HepG2 (cell line): ENCODE measurements at regions not wholly inside any gene's neighbourhood (a gene's known extent, or its start where the extent isn't known, plus 50 kb on each side); places are given as distances from the start of the nearest gene placed in this dataset.

ENCODE experiments used
- ATAC-seq: fragments of 200-7000 bp; cut with Tn5 transposase; 3 replicates; pipeline ENCODE4 v1.9.1; 2020; ENCODE audit warnings: mild to moderate bottlenecking, moderate library complexity
- BruUV-seq: library from RNA; stranded (reverse); fragments of 400-500 nt; replicated peaks from 2 replicates; lab custom pipeline; 2021; lab: Mats Ljungman, UMichigan
- CTCF ChIA-PET: fragments of 300-600 bp; formaldehyde crosslinking; extraction: SDS; loops from one replicate; lab custom pipeline; 2021; ENCODE audit warnings: low total read pairs, inconsistent platforms, low intra/inter-chr PET ratio; lab: Yijun Ruan, JAX
- POLR2A ChIA-PET: fragments of 350-600 bp; sonication (Branson Sonifier 250); formaldehyde crosslinking; loops from one replicate; lab custom pipeline; 2020; ENCODE audit warnings: antibody characterized with exemption, inconsistent platforms; lab: Yijun Ruan, JAX
- DNase-seq: peaks from one replicate; pipeline ENCODE4 v3.0.0-alpha.2; 2015; ENCODE audit warnings: low spot score
- FAIRE-seq: peaks from 3 replicates; lab custom pipeline; 2011; peaks lifted over from hg19 to GRCh38; lab: Jason Lieb, UNC
- H2AFZ ChIP-seq: one replicate; pipeline ENCODE4 v1.6.1; 2011; ENCODE audit warnings: low read length, inconsistent platforms
- H3K27ac ChIP-seq: fragments of 300-600 bp; 3 replicates; pipeline ENCODE4 v1.8.0; 2011; ENCODE audit warnings: mixed run types, mild to moderate bottlenecking, mixed read lengths, low read length, inconsistent platforms; ENCODE audit not compliant: insufficient read depth; ENCODE audit errors: extremely low read length
- H3K27me3 ChIP-seq, 2 experiments: fragments of 200-600 bp in 1 of 2; 2 replicates in 1 of 2; 3 replicates in 1 of 2; pipeline versions ENCODE4 v1.6.0 to v1.8.0; 2011; ENCODE audit warnings: low read length in 2 of 2, mild to moderate bottlenecking in 2 of 2, moderate library complexity in 2 of 2, inconsistent platforms in 1 of 2; ENCODE audit not compliant: insufficient read depth in 2 of 2, control insufficient read depth in 1 of 2
- H3K36me3 ChIP-seq, 2 experiments: fragments of 200-600 bp in 1 of 2; replicated peaks in 1 of 2; 2 replicates in 1 of 2; 3 replicates in 1 of 2; pipeline versions ENCODE4 v1.5.1 to v1.8.0; 2011; ENCODE audit warnings: low read length in 2 of 2, inconsistent platforms in 1 of 2; ENCODE audit not compliant: insufficient read depth in 2 of 2, control insufficient read depth in 1 of 2
- H3K4me1 ChIP-seq: 2 replicates; pipeline ENCODE4 v1.5.1; 2012; ENCODE audit warnings: low read length, inconsistent platforms; ENCODE audit not compliant: insufficient read depth
- H3K4me2 ChIP-seq: 2 replicates; pipeline ENCODE4 v1.6.0; 2011; ENCODE audit warnings: low read depth, low read length, inconsistent platforms
- H3K4me3 ChIP-seq, 3 experiments: fragments of 200-600 bp in 1 of 3; sonication (generic), shearing (Covaris generic) in 1 of 3; replicated peaks in 1 of 3; 2 replicates each; pipeline ENCODE4 v1.5.1; 2011 to 2016; ENCODE audit warnings: low read length in 3 of 3, inconsistent platforms in 2 of 3, low read depth in 2 of 3, mild to moderate bottlenecking in 2 of 3, control low read depth in 1 of 3, mixed read lengths in 1 of 3; ENCODE audit not compliant: insufficient read depth in 1 of 3
- H3K79me2 ChIP-seq: one replicate; pipeline ENCODE4 v1.6.1; 2011; ENCODE audit warnings: low read length, inconsistent platforms; ENCODE audit not compliant: insufficient read depth
- H3K9ac ChIP-seq: 2 replicates; pipeline ENCODE4 v1.6.0; 2011; ENCODE audit warnings: mild to moderate bottlenecking, low read depth, low read length, inconsistent platforms; ENCODE audit not compliant: insufficient read depth
- H3K9me3 ChIP-seq: 2 replicates; pipeline ENCODE4 v1.5.1; 2012; ENCODE audit warnings: mild to moderate bottlenecking, low read length
- H4K20me1 ChIP-seq: 2 replicates; pipeline ENCODE4 v1.6.0; 2011; ENCODE audit warnings: inconsistent platforms, mild to moderate bottlenecking, low read length, moderate library complexity; ENCODE audit not compliant: insufficient read depth
- EEA1 ChIP-seq: sonication (generic); formaldehyde crosslinking; IDR thresholded peaks from 2 replicates; pipeline ENCODE4 v1.5.1; 2020; ENCODE audit warnings: mild to moderate bottlenecking, missing genetic modification reagents, borderline replicate concordance
- ELF4 ChIP-seq: sonication (generic); formaldehyde crosslinking; IDR thresholded peaks from 2 replicates; pipeline ENCODE4 v1.5.0; 2020; ENCODE audit warnings: missing genetic modification reagents, mild to moderate bottlenecking, moderate library complexity, borderline replicate concordance
- FOXA3 ChIP-seq: IDR thresholded peaks from 2 replicates; pipeline ENCODE4 v1.6.1; 2016; ENCODE audit warnings: missing genetic modification reagents, missing compliant biosample characterization
- HES4 ChIP-seq: sonication (generic); formaldehyde crosslinking; IDR thresholded peaks from 2 replicates; pipeline ENCODE4 v1.9.0; 2021; ENCODE audit warnings: mild to moderate bottlenecking, missing genetic modification reagents, borderline replicate concordance
- HNRNPL ChIP-seq: fragments of 200-400 bp; formaldehyde crosslinking; IDR thresholded peaks from 2 replicates; pipeline ENCODE4 v1.6.1; 2017; ENCODE audit warnings: mild to moderate bottlenecking, low read depth, low read length
- MED1 ChIP-seq: sonication (generic); formaldehyde crosslinking; IDR thresholded peaks from 2 replicates; pipeline ENCODE4 v1.4.0; 2020; ENCODE audit warnings: missing genetic modification reagents
- MEIS1 ChIP-seq: sonication (generic); formaldehyde crosslinking; IDR thresholded peaks from 2 replicates; pipeline ENCODE4 v1.9.0; 2021; ENCODE audit warnings: mild to moderate bottlenecking, missing genetic modification reagents, moderate library complexity, borderline replicate concordance
- MEIS2 ChIP-seq: sonication (generic); formaldehyde crosslinking; IDR thresholded peaks from 2 replicates; pipeline ENCODE4 v1.9.0; 2021; ENCODE audit warnings: mild to moderate bottlenecking, missing genetic modification reagents
- NFYB ChIP-seq: sonication (generic); formaldehyde crosslinking; IDR thresholded peaks from 2 replicates; pipeline ENCODE4 v1.4.0; 2020; ENCODE audit warnings: missing genetic modification reagents
- PAF1 ChIP-seq: IDR thresholded peaks from 2 replicates; pipeline ENCODE4 v1.6.1; 2016; ENCODE audit warnings: missing genetic modification reagents, missing compliant biosample characterization
- RAD51 ChIP-seq: fragments of 450-650 bp; IDR thresholded peaks from 2 replicates; pipeline ENCODE4 v1.6.1; 2016; ENCODE audit warnings: borderline replicate concordance
- RBM22 ChIP-seq: fragments of 200-400 bp; formaldehyde crosslinking; optimal IDR thresholded peaks from 2 replicates; pipeline ENCODE3; 2017; ENCODE audit warnings: mild to moderate bottlenecking, low read length, moderate library complexity
- TARDBP ChIP-seq: sonication (generic); formaldehyde crosslinking; IDR thresholded peaks from 2 replicates; pipeline ENCODE4 v1.8.0; 2022; ENCODE audit warnings: mild to moderate bottlenecking, missing genetic modification reagents
- TGIF2 ChIP-seq: IDR thresholded peaks from 2 replicates; pipeline ENCODE4 v1.6.1; 2016; ENCODE audit warnings: control low read depth, missing compliant biosample characterization
- ZNF124 ChIP-seq: sonication (generic); formaldehyde crosslinking; IDR thresholded peaks from 2 replicates; pipeline ENCODE4 v1.4.0; 2020; ENCODE audit warnings: missing genetic modification reagents
- ZNF30 ChIP-seq: sonication (generic); formaldehyde crosslinking; IDR thresholded peaks from 2 replicates; pipeline ENCODE4 v1.5.0; 2020; ENCODE audit warnings: mild to moderate bottlenecking, missing genetic modification reagents
- ZNF331 ChIP-seq: sonication (generic); formaldehyde crosslinking; IDR thresholded peaks from 2 replicates; pipeline ENCODE4 v1.4.0; 2020; ENCODE audit warnings: missing genetic modification reagents
- ZNF577 ChIP-seq: sonication (generic); formaldehyde crosslinking; IDR thresholded peaks from 2 replicates; pipeline ENCODE4 v1.4.0; 2020; ENCODE audit warnings: mild to moderate bottlenecking, low read depth, missing genetic modification reagents, borderline replicate concordance
- WGBS: methylation state at CpG from one replicate; pipeline ENCODE4 v1.1.6; 2017; ENCODE audit warnings: low lambda C conversion rate; 5-methylcytosine and 5-hydroxymethylcytosine counted together
- in situ Hi-C: cut with HindIII; loops from 2 replicates; pipeline ENCODE4 v1.10.0; 2017; ENCODE audit warnings: low pct_unique_long_range_greater_than_20kb; ENCODE audit not compliant: extremely low pct_ligation_motif_present
- intact Hi-C: fragments of 100-400 bp; cut with micrococcal nuclease; formaldehyde crosslinking; loops from one replicate; pipeline ENCODE4 v1.10.0; 2022; ENCODE audit not compliant: unreplicated experiment
- TF ChIP-seq, protein P1 (sequence below): sonication (generic); formaldehyde crosslinking; IDR thresholded peaks from 2 replicates; pipeline ENCODE4 v1.9.0; 2021; ENCODE audit warnings: missing genetic modification reagents, mild to moderate bottlenecking, borderline replicate concordance

DNA sequence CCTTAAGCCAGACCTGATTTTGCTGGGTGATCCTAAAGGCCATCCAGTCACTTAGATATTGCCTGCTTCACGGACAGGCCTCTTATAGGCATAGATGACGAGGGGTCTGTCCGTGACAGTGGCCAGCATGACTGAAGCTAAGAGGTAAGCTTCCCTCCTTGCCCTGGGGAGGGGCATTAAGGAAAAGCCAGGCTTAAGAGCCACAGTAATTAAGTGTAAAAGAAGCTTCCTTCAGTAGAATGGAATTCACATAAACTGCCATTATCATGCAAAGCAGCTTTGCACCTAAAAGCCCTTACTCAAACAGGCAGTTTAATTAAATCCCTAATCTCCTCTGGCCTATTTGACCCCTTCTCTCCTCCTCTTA is 99.4 kb upstream of the PKDCC start:
- BruUV-seq = no TSS peak
- no peak overlapping the region for H3K9ac ChIP-seq

More for the DNA sequence above, 99.4 kb upstream of the PKDCC start:
- Histone ChIP-seq H4K20me1 (no peaks in the 10 kb centered on the region), H3K4me1 (no peaks in the 10 kb centered on the region), H3K27me3 (peaks cover 5 to 23% of the 10 kb centered on the region in 2 experiments; a peak in 3 of 5 replicates), H2AFZ (no peak overlapping the region), H3K4me2 (no peak overlapping the region), H3K9me3 (no peaks in the 10 kb centered on the region), H3K4me3 (no peak overlapping the region), H3K79me2 (no peaks in the 10 kb centered on the region), H3K36me3 (no peaks in the 10 kb centered on the region), H3K27ac (no peak overlapping the region)
- DNase-seq (no peak), ATAC-seq (no peak; the same call in 2 of the 3 replicates), FAIRE-seq (no peak)
- TF ChIP-seq EEA1 (CRISPR knock-in tag) = no peak
- TF ChIP-seq PAF1 = no peak
- TF ChIP-seq ZNF331 = no peak
- TF ChIP-seq MED1 (CRISPR knock-in tag) = no peak
- no peak for TF ChIP-seq RBM22
- TF ChIP-seq TARDBP = no peak
- TF ChIP-seq MEIS2 (CRISPR knock-in tag) = no peak
- no peak for TF ChIP-seq TGIF2 (CRISPR knock-in tag)
- TF ChIP-seq MEIS1 (CRISPR knock-in tag) = no peak
- TF ChIP-seq HNRNPL = no peak
- TF ChIP-seq RAD51 = no peak
- TF ChIP-seq ZNF30 (CRISPR knock-in tag) = no peak
- no peak for TF ChIP-seq FOXA3 (CRISPR knock-in tag)
- TF ChIP-seq HES4 (CRISPR knock-in tag) = no peak
- TF ChIP-seq ZNF124 (CRISPR knock-in tag) = no peak
- no peak for TF ChIP-seq NFYB (CRISPR knock-in tag)
- TF ChIP-seq, protein P1, sequence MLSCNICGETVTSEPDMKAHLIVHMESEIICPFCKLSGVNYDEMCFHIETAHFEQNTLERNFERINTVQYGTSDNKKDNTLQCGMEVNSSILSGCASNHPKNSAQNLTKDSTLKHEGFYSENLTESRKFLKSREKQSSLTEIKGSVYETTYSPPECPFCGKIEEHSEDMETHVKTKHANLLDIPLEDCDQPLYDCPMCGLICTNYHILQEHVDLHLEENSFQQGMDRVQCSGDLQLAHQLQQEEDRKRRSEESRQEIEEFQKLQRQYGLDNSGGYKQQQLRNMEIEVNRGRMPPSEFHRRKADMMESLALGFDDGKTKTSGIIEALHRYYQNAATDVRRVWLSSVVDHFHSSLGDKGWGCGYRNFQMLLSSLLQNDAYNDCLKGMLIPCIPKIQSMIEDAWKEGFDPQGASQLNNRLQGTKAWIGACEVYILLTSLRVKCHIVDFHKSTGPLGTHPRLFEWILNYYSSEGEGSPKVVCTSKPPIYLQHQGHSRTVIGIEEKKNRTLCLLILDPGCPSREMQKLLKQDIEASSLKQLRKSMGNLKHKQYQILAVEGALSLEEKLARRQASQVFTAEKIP (CRISPR knock-in tag) = no peak
- TF ChIP-seq ELF4 (CRISPR knock-in tag) = no peak
- TF ChIP-seq ZNF577 = no peak
- in situ Hi-C loops = no loop called here
- POLR2A ChIA-PET = no interaction called here
- WGBS = 22% methylated on average over 3 of the region's 3 CpGs
- intact Hi-C loops = no loop called here
- CTCF ChIA-PET = no interaction called here
